GM20000 (cell line): ENCODE measurements at regions not wholly inside any gene's neighbourhood (a gene's known extent, or its start where the extent isn't known, plus 50 kb on each side); places are given as distances from the start of the nearest gene placed in this dataset.

Experiments
- DNase-seq: peaks from one replicate; pipeline ENCODE4 v3.0.0; 2012; ENCODE audit warnings: low spot score
- TF ChIP-seq, protein P1 (sequence below): IDR thresholded peaks from 2 replicates; pipeline ENCODE4 v1.5.1; 2012; ENCODE audit warnings: mild to moderate bottlenecking, control low read depth; ENCODE audit errors: extremely low read depth, missing control alignments

DNA sequence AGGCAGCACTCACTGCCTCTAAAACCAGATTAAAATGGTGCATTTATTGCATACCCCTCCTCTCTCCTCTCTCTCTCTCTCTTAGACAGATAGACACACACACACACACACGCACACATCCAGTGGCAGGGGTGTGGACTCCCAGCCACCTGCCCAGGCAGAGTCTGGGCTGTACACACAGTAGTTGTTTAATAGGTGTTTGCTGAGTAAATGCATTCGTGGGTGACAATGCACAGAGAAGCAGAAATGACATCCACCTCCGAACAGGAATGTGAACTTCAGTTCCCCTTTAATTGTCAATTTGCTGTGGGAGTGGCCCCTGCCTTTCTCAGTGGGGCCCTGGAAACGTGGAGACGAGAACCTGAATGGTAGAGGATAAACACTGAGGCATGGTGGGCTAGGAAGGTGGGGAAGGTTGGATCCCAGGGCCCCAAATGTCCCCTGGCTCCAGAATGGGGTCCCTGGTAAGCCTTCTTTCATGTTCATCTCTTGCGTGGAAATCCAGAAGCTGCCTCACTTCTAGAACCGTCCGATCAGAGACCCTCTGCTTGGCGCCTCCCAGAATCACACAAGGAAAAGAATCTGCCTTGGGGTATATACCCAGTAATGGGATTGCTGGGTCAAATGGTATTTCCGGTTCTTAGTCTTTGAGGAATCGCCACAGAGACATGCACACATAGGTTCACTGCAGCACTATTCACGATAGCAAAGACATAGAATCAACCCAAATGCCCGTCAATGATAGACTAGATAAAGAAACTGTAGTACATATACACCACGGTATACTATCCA lies 58.5 kb upstream of the ECHDC3 start:
- TF ChIP-seq, protein P1, sequence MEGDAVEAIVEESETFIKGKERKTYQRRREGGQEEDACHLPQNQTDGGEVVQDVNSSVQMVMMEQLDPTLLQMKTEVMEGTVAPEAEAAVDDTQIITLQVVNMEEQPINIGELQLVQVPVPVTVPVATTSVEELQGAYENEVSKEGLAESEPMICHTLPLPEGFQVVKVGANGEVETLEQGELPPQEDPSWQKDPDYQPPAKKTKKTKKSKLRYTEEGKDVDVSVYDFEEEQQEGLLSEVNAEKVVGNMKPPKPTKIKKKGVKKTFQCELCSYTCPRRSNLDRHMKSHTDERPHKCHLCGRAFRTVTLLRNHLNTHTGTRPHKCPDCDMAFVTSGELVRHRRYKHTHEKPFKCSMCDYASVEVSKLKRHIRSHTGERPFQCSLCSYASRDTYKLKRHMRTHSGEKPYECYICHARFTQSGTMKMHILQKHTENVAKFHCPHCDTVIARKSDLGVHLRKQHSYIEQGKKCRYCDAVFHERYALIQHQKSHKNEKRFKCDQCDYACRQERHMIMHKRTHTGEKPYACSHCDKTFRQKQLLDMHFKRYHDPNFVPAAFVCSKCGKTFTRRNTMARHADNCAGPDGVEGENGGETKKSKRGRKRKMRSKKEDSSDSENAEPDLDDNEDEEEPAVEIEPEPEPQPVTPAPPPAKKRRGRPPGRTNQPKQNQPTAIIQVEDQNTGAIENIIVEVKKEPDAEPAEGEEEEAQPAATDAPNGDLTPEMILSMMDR = no peak
- DNase-seq = no peak

DNA sequence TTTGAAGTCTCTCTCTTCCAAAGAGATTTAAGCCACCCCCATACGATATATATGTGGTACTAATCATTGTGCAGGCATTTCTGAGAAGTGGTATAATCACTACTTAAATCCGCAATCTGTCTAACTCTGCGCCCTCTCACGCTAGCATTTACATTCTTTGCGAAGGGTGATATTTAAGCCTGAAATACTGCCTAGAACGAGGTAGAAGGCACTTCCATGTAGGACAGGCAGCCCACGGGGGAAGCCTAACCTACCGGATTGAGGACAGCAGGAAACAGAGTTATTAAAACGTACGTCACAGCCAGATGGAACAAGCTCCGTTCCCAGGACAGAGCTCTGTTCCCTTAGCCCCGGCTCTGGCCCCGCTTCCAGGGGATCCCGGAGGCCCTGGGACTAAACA lies 59.3 kb upstream of the ECHDC3 start:
- TF ChIP-seq, protein P1 = no peak

DNA sequence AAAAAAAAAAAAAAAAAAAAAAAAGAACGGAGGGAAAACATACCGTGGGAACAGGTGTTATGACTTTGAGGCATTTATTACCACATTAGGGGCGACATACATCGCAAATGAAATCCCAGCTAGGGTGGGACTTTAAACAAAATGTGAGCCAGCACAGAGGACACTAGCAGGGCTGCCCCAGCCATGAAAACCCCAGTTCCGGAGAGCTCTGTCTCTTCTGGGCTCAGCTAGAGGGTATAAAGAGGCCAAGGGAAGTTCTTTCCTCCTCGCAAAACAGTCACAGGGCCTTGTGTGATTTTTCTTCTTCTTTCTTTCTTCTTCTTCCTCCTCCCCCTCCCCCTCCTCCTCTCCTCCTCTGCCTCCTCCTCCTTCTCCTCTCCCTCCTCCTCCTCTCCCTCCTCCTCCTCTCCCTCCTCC lies 59.9 kb upstream of the ECHDC3 start:
- no peak for DNase-seq
- TF ChIP-seq, protein P1 = no peak

More for the DNA sequence above, 59.3 kb upstream of the ECHDC3 start:
- no peak for DNase-seq

DNA sequence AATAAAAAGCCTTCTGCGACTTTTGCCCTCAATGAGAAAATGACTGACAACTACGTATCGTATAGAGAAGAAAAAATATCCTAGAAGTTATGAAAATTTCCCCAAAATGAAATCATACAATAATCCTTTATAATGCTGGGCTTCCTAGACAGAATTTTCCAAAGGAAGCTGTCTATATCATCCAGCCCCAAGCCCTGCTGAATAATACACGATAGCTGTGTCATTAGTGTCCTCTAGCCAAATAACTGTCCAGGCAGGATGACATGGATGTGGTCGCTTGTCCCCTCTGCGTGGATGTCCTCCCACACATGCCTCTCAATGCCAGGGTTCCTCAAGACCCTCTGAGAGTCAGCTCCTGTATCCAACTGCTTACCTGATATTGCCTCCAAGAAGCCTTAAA lies 61.7 kb upstream of the ECHDC3 start:
- DNase-seq = no peak

DNA sequence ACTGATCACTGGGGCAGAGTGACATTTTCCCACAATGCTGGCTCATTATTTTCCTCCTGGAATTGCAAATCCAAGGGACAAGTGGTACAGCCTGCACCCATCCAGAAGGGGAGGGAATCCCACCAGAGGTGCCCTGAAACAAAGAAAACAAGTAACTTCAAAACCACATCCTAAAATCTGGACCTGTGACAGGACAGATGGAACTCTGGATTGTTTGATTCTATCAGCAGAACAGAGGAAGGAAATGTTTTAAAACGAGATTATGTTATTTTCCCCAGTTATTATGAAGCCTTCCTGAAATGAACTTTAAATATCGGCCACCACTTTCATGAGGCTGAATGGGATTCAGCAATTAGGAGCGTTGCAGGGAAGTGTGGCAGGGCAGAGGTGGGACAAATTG lies 62.2 kb upstream of the ECHDC3 start:
- DNase-seq = no peak
- TF ChIP-seq, protein P1 = no peak

More for the DNA sequence above, 61.7 kb upstream of the ECHDC3 start:
- TF ChIP-seq, protein P1 = no peak

DNA sequence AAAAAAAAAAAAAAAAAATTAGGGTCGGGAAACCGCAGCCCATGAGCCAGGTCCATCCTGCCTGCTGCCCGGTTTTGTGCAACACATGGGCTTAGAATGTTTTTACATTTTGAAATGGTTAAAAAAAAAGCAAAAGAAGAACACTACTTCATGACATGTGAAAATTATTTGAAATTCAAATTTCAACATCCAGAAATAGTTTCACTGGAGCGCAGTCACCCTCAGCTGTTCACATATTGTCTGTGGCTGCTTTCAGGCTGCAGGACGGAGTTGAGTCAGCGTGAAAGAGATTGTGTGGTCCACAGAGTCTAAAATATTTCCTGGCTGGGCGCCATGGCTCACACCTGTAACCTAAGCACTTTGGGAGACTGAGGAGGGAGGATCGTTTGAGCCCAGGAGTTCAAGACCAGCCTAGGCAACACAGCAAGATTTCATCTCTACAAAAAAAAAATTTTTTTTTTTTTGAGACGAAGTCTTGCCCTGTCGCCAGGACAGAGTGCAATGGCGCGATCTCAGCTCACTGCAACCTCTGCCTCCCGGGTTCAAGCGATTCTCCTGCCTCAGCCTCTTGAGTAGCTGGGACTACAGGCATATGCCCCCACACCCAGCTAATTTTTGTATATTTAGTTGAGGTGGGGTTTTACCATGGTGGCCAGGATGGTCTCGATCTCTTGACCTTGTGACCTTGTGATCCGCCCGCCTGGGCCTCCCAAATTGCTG lies 63.9 kb upstream of the ECHDC3 start:
- TF ChIP-seq, protein P1 = no peak
- DNase-seq = peak; percentile 72

DNA sequence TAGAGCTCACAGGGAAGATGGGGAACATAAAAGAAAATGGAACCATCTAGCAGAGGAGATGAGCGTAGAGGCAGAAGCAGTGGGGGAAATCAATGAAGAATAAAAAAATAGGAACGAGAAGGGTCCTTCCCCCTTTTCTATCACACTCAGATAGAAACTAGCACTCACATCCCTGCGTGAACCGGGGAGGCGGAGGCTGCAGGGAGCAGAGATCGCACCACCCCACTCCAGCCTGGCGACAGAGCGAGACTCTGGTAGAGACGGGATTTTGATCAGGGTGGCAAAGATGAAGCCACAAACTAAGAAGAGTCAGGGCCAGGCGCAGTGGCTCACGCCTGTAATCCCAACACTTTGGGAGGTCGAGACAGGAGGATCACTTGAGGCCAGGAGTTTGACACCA lies 64.7 kb upstream of the ECHDC3 start:
- TF ChIP-seq, protein P1 = no peak
- DNase-seq = no peak
